A549 (cell line): ENCODE measurements at regions not wholly inside any gene's neighbourhood (a gene's known extent, or its start where the extent isn't known, plus 50 kb on each side); places are given as distances from the start of the nearest gene placed in this dataset.

Experiments
- ATAC-seq, 2 experiments: fragments of 200-7000 bp in 1 of 2; fragments of >200 bp in 1 of 2; cut with Nextera tagmentation in 1 of 2; cut with Tn5 transposase in 1 of 2; 3 replicates each; pipeline versions ENCODE4 v1.8.0 to v1.9.1; 2018 to 2020; ENCODE audit warnings: mild to moderate bottlenecking in 1 of 2, moderate library complexity in 1 of 2
- CTCF ChIA-PET: fragments of 300-600 bp; sonication (Branson Sonifier 250); formaldehyde crosslinking; extraction: SDS; loops from one replicate; lab custom pipeline; 2021; ENCODE audit warnings: antibody characterized with exemption, inconsistent platforms; lab: Yijun Ruan, JAX
- POLR2A ChIA-PET: fragments of 350-600 bp; formaldehyde crosslinking; extraction: SDS; loops from one replicate; lab custom pipeline; 2021; ENCODE audit warnings: antibody characterized with exemption, inconsistent platforms; lab: Yijun Ruan, JAX
- DNase-seq, 2 experiments: peaks; one replicate each; pipeline versions ENCODE4 v3.0.0 to v3.0.0-alpha.2; 2011 to 2016; ENCODE audit warnings: low read depth in 1 of 2, low spot score in 1 of 2
- FAIRE-seq: peaks from 2 replicates; lab custom pipeline; 2011; peaks lifted over from hg19 to GRCh38; lab: Jason Lieb, UNC
- H3K27ac ChIP-seq, 2 experiments: fragments of >200 bp; sonication (Bioruptor Twin); formaldehyde crosslinking; 3 replicates each; pipeline ENCODE4 v1.5.1; 2016 to 2017
- H3K4me1 ChIP-seq: fragments of >200 bp; sonication (Bioruptor Twin); formaldehyde crosslinking; 3 replicates; pipeline ENCODE4 v1.6.1; 2016
- H3K4me2 ChIP-seq: fragments of >200 bp; sonication (Bioruptor Twin); formaldehyde crosslinking; 3 replicates; pipeline ENCODE4 v1.6.1; 2016
- H3K4me3 ChIP-seq: fragments of >200 bp; sonication (Bioruptor Twin); formaldehyde crosslinking; 3 replicates; pipeline ENCODE4 v1.5.1; 2016
- H3K9me3 ChIP-seq: fragments of >200 bp; sonication (Bioruptor Twin); formaldehyde crosslinking; 3 replicates; pipeline ENCODE4 v1.6.1; 2016
- BHLHE40 ChIP-seq: IDR thresholded peaks from 2 replicates; pipeline ENCODE4 v1.6.1; 2012; ENCODE audit warnings: low read depth, low read length, inconsistent platforms
- CHD4 ChIP-seq: fragments of 200-600 bp; sonication (generic); IDR thresholded peaks from 2 replicates; pipeline ENCODE4 v1.6.1; 2016; ENCODE audit warnings: antibody characterized with exemption, mild to moderate bottlenecking, borderline replicate concordance
- EP300 ChIP-seq, 2 experiments: fragments of >200 bp; sonication (Bioruptor Twin); formaldehyde crosslinking; IDR thresholded peaks; 2 replicates in 1 of 2; 3 replicates in 1 of 2; pipeline ENCODE4 v1.6.1; 2016 to 2017
- FOSB ChIP-seq: fragments of 250-450 bp; sonication (Bioruptor Pico); IDR thresholded peaks from 2 replicates; pipeline ENCODE4 v1.5.0; 2020; ENCODE audit warnings: mild to moderate bottlenecking, moderate library complexity
- FOSL2 ChIP-seq, 2 experiments: fragments of 450-650 bp in 1 of 2; fragments of >200 bp in 1 of 2; sonication (Bioruptor Twin) in 1 of 2; formaldehyde crosslinking; IDR thresholded peaks; 2 replicates each; pipeline versions ENCODE4 v1.5.0 to v1.6.1; 2016 to 2020; ENCODE audit warnings: mild to moderate bottlenecking in 1 of 2, moderate library complexity in 1 of 2
- HEYL ChIP-seq: fragments of 250-450 bp; sonication (Bioruptor Pico); IDR thresholded peaks from 2 replicates; pipeline ENCODE4 v1.8.0; 2021; ENCODE audit warnings: mild to moderate bottlenecking, moderate library complexity
- HOXB5 ChIP-seq: fragments of 250-450 bp; sonication (Bioruptor Pico); IDR thresholded peaks from 2 replicates; pipeline ENCODE4 v1.5.0; 2020; ENCODE audit warnings: mild to moderate bottlenecking, moderate library complexity
- KDM1A ChIP-seq: fragments of 200-600 bp; sonication (generic); IDR thresholded peaks from 2 replicates; pipeline ENCODE4 v1.6.1; 2016; ENCODE audit warnings: low read depth, mild to moderate bottlenecking
- KDM5A ChIP-seq: fragments of 200-600 bp; sonication (generic); IDR thresholded peaks from 2 replicates; pipeline ENCODE4 v1.6.1; 2016; ENCODE audit warnings: antibody characterized with exemption, mild to moderate bottlenecking
- NFE2L2 ChIP-seq: fragments of 150-350 bp; conservative IDR thresholded peaks from 2 replicates; pipeline ENCODE4 v1.6.1; 2014; ENCODE audit warnings: low read length
- NR3C1 ChIP-seq: fragments of >200 bp; sonication (Bioruptor Twin); formaldehyde crosslinking; IDR thresholded peaks from 3 replicates; pipeline ENCODE4 v1.6.1; 2017
- POLR2A ChIP-seq: IDR thresholded peaks from 2 replicates; pipeline ENCODE4 v1.6.1; 2012; ENCODE audit warnings: mild to moderate bottlenecking, low read length
- RAD21 ChIP-seq, 2 experiments: fragments of >200 bp in 1 of 2; sonication (Bioruptor Twin) in 1 of 2; formaldehyde crosslinking in 1 of 2; IDR thresholded peaks in 1 of 2; conservative IDR thresholded peaks in 1 of 2; 2 replicates in 1 of 2; 3 replicates in 1 of 2; pipeline ENCODE4 v1.6.1; 2012 to 2018; ENCODE audit warnings: inconsistent platforms in 1 of 2
- RARB ChIP-seq: fragments of 250-450 bp; sonication (Bioruptor Pico); IDR thresholded peaks from 2 replicates; pipeline ENCODE4 v1.8.0; 2021; ENCODE audit warnings: mild to moderate bottlenecking, moderate library complexity
- RCOR1 ChIP-seq: fragments of 150-350 bp; IDR thresholded peaks from 2 replicates; pipeline ENCODE4 v1.6.1; 2014; ENCODE audit warnings: antibody characterized with exemption, low read length, low read depth
- TP53 ChIP-seq: fragments of 250-450 bp; sonication (Bioruptor Pico); IDR thresholded peaks from 2 replicates; pipeline ENCODE4 v1.5.0; 2021; ENCODE audit warnings: mild to moderate bottlenecking, moderate library complexity
- ZSCAN20 ChIP-seq: fragments of 250-450 bp; sonication (Bioruptor Pico); IDR thresholded peaks from 2 replicates; pipeline ENCODE4 v1.8.0; 2022; ENCODE audit warnings: mild to moderate bottlenecking, moderate library complexity
- WGBS: methylation state at CpG from one replicate; pipeline ENCODE4 v1.1.6; 2017; ENCODE audit errors: missing lambda C conversion rate; 5-methylcytosine and 5-hydroxymethylcytosine counted together
- TF ChIP-seq, protein P1 (sequence below): fragments of >200 bp; sonication (Bioruptor Twin); formaldehyde crosslinking; IDR thresholded peaks from 2 replicates; pipeline ENCODE4 v1.6.1; 2016
- TF ChIP-seq, protein P2 (sequence below): IDR thresholded peaks from 2 replicates; pipeline ENCODE4 v1.6.1; 2012
- TF ChIP-seq, protein P3 (sequence below): fragments of 250-450 bp; sonication (Bioruptor Pico); IDR thresholded peaks from 2 replicates; pipeline ENCODE4 v1.5.0; 2020; ENCODE audit warnings: low read depth, mild to moderate bottlenecking, moderate library complexity
- TF ChIP-seq, protein P4 (sequence below): IDR thresholded peaks from 2 replicates; pipeline ENCODE4 v1.6.1; 2012; ENCODE audit warnings: low read depth, borderline replicate concordance
- TF ChIP-seq, protein P5 (sequence below): fragments of 250-450 bp; sonication (Bioruptor Pico); IDR thresholded peaks from 2 replicates; pipeline ENCODE4 v1.5.0; 2021; ENCODE audit warnings: mild to moderate bottlenecking, moderate library complexity, borderline replicate concordance

DNA sequence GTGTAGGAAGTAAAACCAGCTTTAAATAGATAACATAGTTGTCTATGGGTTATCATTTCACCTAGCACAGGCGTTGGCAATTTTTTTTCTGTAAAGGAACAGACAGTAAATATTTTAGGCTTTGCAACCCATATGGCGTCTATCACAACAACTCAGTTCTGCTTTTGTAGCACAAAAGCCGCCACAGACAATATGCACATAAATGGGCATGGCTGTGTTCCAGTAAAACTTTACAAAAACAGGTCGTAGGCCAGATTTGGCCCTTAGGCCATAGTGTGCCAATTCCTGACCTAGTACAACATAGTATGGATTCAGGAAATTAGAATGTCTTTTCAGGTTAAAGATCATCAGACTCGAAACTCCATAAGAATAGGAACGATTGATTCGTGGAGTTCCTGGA is 265.3 kb upstream of the GK2 start:
- WGBS = 3% methylated on average over 7 of the region's 7 CpGs
- H3K4me3 ChIP-seq = no peak overlapping the region
- no peak overlapping the region for H3K27ac ChIP-seq
- no peaks in the 10 kb centered on the region for H3K4me1 ChIP-seq
- no peak overlapping the region for H3K4me2 ChIP-seq
- no peaks in the 10 kb centered on the region for H3K9me3 ChIP-seq
- ChIA-PET CTCF (no interaction called here), POLR2A (no interaction called here)
- FAIRE-seq (no peak), DNase-seq (no peak), ATAC-seq (no peak)
- TF ChIP-seq ZSCAN20 (CRISPR knock-in tag) (no peak), RARB (no peak), FOSL2 (IDR thresholded peaks at IDR 0.05) (no peak), FOSL2 (CRISPR knock-in tag; IDR thresholded peaks at IDR 0.05) (no peak), BHLHE40 (no peak), POLR2A (no peak), HEYL (CRISPR knock-in tag) (no peak), KDM5A (no peak)
- TF ChIP-seq, protein P1, sequence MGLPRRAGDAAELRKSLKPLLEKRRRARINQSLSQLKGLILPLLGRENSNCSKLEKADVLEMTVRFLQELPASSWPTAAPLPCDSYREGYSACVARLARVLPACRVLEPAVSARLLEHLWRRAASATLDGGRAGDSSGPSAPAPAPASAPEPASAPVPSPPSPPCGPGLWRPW = no peak
- TF ChIP-seq, protein P2, sequence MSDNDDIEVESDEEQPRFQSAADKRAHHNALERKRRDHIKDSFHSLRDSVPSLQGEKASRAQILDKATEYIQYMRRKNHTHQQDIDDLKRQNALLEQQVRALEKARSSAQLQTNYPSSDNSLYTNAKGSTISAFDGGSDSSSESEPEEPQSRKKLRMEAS = no peak
- TF ChIP-seq, protein P3, sequence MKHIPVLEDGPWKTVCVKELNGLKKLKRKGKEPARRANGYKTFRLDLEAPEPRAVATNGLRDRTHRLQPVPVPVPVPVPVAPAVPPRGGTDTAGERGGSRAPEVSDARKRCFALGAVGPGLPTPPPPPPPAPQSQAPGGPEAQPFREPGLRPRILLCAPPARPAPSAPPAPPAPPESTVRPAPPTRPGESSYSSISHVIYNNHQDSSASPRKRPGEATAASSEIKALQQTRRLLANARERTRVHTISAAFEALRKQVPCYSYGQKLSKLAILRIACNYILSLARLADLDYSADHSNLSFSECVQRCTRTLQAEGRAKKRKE (CRISPR knock-in tag) = no peak

DNA sequence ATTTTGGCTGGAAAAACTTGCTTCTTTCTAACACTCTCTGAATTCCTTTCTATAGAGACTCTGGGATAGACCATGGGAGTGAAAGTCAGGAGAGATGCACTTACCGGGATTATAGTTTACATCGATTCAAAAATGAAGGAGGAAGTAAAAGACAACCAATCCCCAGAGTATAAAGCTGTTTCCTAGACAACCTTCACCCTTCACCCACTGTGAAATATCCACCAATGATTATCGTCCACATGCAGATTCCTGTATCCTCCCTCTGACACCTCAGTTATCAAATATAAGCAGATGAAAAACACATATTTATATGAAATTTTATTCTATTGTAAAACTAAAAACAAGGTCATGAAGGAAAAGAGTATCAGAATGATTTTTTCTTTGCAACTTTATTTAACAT is 258.8 kb upstream of the GK2 start:
- 45% methylated on average over 3 of the region's 3 CpGs for WGBS
- ATAC-seq (no peak), DNase-seq (no peak), FAIRE-seq (no peak)
- no peak overlapping the region for H3K4me3 ChIP-seq
- H3K27ac ChIP-seq = no peak overlapping the region
- ChIA-PET POLR2A (no interaction called here), CTCF (no interaction called here)
- no peaks in the 10 kb centered on the region for H3K4me1 ChIP-seq
- H3K4me2 ChIP-seq = no peak overlapping the region
- H3K9me3 ChIP-seq = no peaks in the 10 kb centered on the region
- TF ChIP-seq KDM5A = no peak
- TF ChIP-seq TP53 (CRISPR knock-in tag) = no peak
- TF ChIP-seq BHLHE40 = no peak
- TF ChIP-seq FOSB (CRISPR knock-in tag) = no peak
- TF ChIP-seq, protein P4, sequence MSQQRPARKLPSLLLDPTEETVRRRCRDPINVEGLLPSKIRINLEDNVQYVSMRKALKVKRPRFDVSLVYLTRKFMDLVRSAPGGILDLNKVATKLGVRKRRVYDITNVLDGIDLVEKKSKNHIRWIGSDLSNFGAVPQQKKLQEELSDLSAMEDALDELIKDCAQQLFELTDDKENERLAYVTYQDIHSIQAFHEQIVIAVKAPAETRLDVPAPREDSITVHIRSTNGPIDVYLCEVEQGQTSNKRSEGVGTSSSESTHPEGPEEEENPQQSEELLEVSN = no peak
- TF ChIP-seq NR3C1 = no peak
- no peak for TF ChIP-seq RCOR1
- TF ChIP-seq, protein P5, sequence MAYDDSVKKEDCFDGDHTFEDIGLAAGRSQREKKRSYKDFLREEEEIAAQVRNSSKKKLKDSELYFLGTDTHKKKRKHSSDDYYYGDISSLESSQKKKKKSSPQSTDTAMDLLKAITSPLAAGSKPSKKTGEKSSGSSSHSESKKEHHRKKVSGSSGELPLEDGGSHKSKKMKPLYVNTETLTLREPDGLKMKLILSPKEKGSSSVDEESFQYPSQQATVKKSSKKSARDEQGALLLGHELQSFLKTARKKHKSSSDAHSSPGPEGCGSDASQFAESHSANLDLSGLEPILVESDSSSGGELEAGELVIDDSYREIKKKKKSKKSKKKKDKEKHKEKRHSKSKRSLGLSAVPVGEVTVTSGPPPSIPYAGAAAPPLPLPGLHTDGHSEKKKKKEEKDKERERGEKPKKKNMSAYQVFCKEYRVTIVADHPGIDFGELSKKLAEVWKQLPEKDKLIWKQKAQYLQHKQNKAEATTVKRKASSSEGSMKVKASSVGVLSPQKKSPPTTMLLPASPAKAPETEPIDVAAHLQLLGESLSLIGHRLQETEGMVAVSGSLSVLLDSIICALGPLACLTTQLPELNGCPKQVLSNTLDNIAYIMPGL (CRISPR knock-in tag) = no peak
- TF ChIP-seq HOXB5 (CRISPR knock-in tag) = no peak
- TF ChIP-seq RAD21 (conservative IDR thresholded peaks at IDR 0.05 in 1 of 2, IDR thresholded peaks at IDR 0.05 in 1 of 2) = no peak
- no peak for TF ChIP-seq KDM1A
- no peak for TF ChIP-seq CHD4
- TF ChIP-seq, protein P3 (CRISPR knock-in tag) = no peak
- TF ChIP-seq EP300 (IDR thresholded peaks at IDR 0.05) = no peak
- no peak for TF ChIP-seq NFE2L2
